Astrocyte of the spinal cord (primary cell): ENCODE measurements at regions not wholly inside any gene's neighbourhood (a gene's known extent, or its start where the extent isn't known, plus 50 kb on each side); places are given as distances from the start of the nearest gene placed in this dataset.
A peak's percentile ranks its signal among the peaks of the same experiment; 100 is the strongest.

Experiments used
- DNase-seq: peaks from one replicate; pipeline ENCODE4 v3.0.0; 2011; ENCODE audit warnings: low read depth, low spot score
- H3K4me3 ChIP-seq: 2 replicates; pipeline ENCODE4 v1.5.1; 2011; ENCODE audit warnings: low read depth, mild to moderate bottlenecking, low read length, moderate library complexity
- CTCF ChIP-seq: IDR thresholded peaks from 2 replicates; pipeline ENCODE4 v1.5.1; 2012; ENCODE audit warnings: low read depth, mild to moderate bottlenecking, low read length, inconsistent platforms
- in situ Hi-C: cut with HindIII; loops from 2 replicates; pipeline ENCODE4 v1.10.0; 2017; ENCODE audit warnings: low sequenced_read_pairs

- in situ Hi-C loops, result no loop called here
- H3K4me3 ChIP-seq, result no peak overlapping the region
- no peak for TF ChIP-seq CTCF
- DNase-seq, result no peak
Measured at GRCh38 chr3:147851062-147851461, 441.9 kb downstream of the ZIC1 start.

GRCh38 chr3:147854542-147854941, 445.4 kb downstream of the ZIC1 start:
- in situ Hi-C loops, result no loop called here
- DNase-seq, result no peak
- no peak for TF ChIP-seq CTCF

DNA sequence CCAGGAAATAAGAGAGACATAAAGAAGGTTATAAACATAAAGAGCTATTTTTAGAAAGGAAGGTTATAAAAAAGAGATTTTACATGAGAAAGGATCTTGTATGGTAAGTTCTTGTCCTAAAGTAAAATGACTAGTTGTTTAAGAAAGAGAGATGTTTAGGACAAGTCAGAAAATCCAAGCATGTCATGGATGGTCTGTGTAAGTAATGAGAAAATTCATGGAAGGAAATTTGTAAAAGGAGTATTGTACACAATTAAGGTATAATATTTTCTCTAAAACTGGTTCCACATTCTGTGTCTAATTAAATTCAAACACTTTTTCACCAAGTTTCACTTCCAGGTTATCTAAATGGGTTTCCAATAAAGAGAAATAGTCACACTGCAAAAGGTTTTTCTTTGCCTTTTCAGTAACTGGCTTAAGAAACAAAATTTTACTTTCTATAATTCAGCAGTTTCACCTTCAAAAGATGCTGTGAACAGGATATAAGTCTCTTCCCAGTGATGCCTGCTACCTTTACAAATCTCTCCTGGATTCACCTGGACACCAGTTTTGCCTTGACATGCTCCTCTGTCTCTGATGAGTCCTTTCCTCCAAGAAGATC, 455.7 kb downstream of the ZIC1 start:
- no peak for TF ChIP-seq CTCF
- peak; percentile 37 for DNase-seq
- H3K4me3 ChIP-seq, result no peak overlapping the region
- in situ Hi-C loops, result no loop called here

More at GRCh38 chr3:147854542-147854941, 445.4 kb downstream of the ZIC1 start:
- H3K4me3 ChIP-seq, result no peak overlapping the region

DNA sequence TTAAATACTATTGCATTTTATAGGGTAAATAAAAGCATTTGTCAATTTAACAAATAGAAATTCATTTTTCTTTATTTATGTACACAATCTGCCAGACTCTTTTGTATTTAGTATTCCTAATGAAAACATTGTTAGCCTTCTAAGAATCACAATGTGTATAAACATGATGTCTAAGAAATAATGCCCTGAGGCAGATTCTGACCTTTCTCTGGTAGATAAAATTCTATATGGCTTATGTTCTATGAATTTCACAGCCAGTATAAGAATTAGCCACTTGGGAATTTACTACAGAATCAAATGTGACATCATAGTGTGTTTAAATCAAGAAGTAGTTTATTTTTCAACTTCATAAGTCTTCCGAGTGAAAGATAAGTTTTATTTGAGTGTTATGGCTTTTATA, 457.4 kb downstream of the ZIC1 start:
- no peak for TF ChIP-seq CTCF
- no peak for DNase-seq
- no peak overlapping the region for H3K4me3 ChIP-seq
- in situ Hi-C loops, result no loop called here

DNA sequence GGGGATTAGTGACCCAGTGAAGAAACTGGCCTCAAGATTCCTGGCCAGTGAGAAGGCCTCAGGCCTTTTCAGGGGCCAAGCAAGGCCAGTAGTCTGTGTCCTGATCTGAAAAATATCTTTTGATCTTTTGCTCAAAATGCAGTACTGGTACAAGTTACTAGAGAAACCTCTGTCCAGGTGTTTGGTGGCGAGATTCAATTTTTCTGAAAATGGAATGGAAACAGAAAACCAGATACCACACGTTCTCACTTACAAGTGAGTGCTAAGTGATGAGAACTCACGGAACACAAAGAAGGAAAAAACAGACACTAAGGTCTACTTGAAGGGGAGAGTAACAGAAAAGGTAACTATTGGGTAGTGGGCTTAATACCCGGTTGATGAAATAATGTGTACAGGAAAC, 463.4 kb downstream of the ZIC1 start:
- no peak for DNase-seq
- TF ChIP-seq CTCF, result no peak
- in situ Hi-C loops, result no loop called here
- H3K4me3 ChIP-seq, result no peak overlapping the region

GRCh38 chr3:147875498-147875897, 466.3 kb downstream of the ZIC1 start:
- in situ Hi-C loops, result loop anchor here (25.0 kb wide), 1 partner anchor 88 kb away; no protein-coding TSS in a partner anchor
- no peak overlapping the region for H3K4me3 ChIP-seq
- DNase-seq, result no peak
- no peak for TF ChIP-seq CTCF
